ENCODE measurements at regions not wholly inside any gene's neighbourhood (a gene's known extent, or its start where the extent isn't known, plus 50 kb on each side); places are given as distances from the start of the nearest gene placed in this dataset.

DNA sequence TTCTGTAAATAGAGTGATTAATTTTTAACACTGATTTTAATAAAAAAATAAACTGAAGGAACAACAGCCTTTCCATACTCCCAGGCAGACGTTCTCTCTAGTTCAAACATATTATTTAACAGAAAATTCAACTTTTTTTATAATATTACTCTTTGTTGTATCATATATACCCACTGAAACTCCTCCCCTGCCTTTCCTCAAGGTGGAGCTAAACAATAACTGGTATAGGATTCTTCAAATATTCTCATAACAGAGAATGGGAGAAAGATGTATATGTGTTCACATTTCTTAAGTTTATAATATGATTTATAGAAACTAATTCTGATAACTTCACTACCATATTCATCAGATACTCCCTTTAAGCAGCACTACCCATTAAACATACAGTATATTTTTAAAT, 83.4 kb downstream of the CYLC2 start:
- no peak overlapping the region for H3K4me3 ChIP-seq (replicated peaks in 1 of 2; ENCODE audit: low read depth in 1 of 2, low read length in 2 of 2)
- H4K20me1 ChIP-seq (ENCODE audit: insufficient read depth): no peaks in the 10 kb centered on the region
- no peaks in the 10 kb centered on the region for H3K36me3 ChIP-seq (ENCODE audit: control insufficient read depth in 1 of 2, insufficient read depth in 2 of 2, low read length in 2 of 2)
- H3K27me3 ChIP-seq (ENCODE audit: insufficient read depth, low read length): no peaks in the 10 kb centered on the region
- H3K4me2 ChIP-seq (ENCODE audit: low read length): no peak overlapping the region
- peaks cover 8 to 17% of the 10 kb centered on the region in 2 experiments; a peak in 2 of 4 replicates for H3K9me3 ChIP-seq (ENCODE audit: control insufficient read depth in 1 of 2, insufficient read depth in 1 of 2, low read depth in 1 of 2, low read length in 2 of 2)
- ChIA-PET POLR2A (no interaction called here), CTCF (no interaction called here), RAD21 (ENCODE audit: low non-redundant PET in 1 of 2, low total read pairs in 2 of 2, uncharacterized antibody in 2 of 2, unreplicated experiment in 2 of 2) (no interaction called here)
- no peak for ATAC-seq
- no peak overlapping the region for H3K27ac ChIP-seq (ENCODE audit: low read depth, low read length)
- no peak overlapping the region for H3K9ac ChIP-seq (ENCODE audit: low read length)
- no peak for DNase-seq (ENCODE audit: low read depth, low spot score)
- no peaks in the 10 kb centered on the region for H3K4me1 ChIP-seq (ENCODE audit: control insufficient read depth in 1 of 2, insufficient read depth in 2 of 2, low read length in 2 of 2)
- H2AFZ ChIP-seq (ENCODE audit: low read depth, low read length, poor library complexity, severe bottlenecking): no peak overlapping the region
- intact Hi-C loops (cut with micrococcal nuclease): no loop called here
- TF ChIP-seq SRF (IDR thresholded peaks at IDR 0.05; ENCODE audit: low read depth) (no peak), ZNF274 (IDR thresholded peaks at IDR 0.05; ENCODE audit: low read depth, low read length) (no peak), POLR2A (IDR thresholded peaks at IDR 0.05; ENCODE audit: borderline replicate concordance, extremely low read depth, insufficient read depth, insufficient read length) (no peak), CEBPB (IDR thresholded peaks at IDR 0.05; ENCODE audit: low read depth) (no peak), ZFX (IDR thresholded peaks at IDR 0.05) (no peak), SIN3A (IDR thresholded peaks at IDR 0.05; ENCODE audit: low read depth) (no peak), YY1 (IDR thresholded peaks at IDR 0.05; ENCODE audit: extremely low read depth, insufficient replicate concordance, low read depth, low read length) (no peak), POLR2AphosphoS5 (IDR thresholded peaks at IDR 0.05; ENCODE audit: low read depth, low read length) (no peak), EZH2phosphoT487 (IDR thresholded peaks at IDR 0.05; ENCODE audit: borderline replicate concordance) (no peak), EGR1 (IDR thresholded peaks at IDR 0.05; ENCODE audit: low read depth) (no peak), EZH2 (IDR thresholded peaks at IDR 0.05) (no peak)
- TF ChIP-seq, protein P1, sequence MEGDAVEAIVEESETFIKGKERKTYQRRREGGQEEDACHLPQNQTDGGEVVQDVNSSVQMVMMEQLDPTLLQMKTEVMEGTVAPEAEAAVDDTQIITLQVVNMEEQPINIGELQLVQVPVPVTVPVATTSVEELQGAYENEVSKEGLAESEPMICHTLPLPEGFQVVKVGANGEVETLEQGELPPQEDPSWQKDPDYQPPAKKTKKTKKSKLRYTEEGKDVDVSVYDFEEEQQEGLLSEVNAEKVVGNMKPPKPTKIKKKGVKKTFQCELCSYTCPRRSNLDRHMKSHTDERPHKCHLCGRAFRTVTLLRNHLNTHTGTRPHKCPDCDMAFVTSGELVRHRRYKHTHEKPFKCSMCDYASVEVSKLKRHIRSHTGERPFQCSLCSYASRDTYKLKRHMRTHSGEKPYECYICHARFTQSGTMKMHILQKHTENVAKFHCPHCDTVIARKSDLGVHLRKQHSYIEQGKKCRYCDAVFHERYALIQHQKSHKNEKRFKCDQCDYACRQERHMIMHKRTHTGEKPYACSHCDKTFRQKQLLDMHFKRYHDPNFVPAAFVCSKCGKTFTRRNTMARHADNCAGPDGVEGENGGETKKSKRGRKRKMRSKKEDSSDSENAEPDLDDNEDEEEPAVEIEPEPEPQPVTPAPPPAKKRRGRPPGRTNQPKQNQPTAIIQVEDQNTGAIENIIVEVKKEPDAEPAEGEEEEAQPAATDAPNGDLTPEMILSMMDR (IDR thresholded peaks at IDR 0.05 in 2 of 3, conservative IDR thresholded peaks at IDR 0.05 in 1 of 3; ENCODE audit: borderline replicate concordance in 1 of 3, insufficient read depth in 1 of 3, low read depth in 2 of 3, low read length in 2 of 3): no peak
- TF ChIP-seq, protein P2, sequence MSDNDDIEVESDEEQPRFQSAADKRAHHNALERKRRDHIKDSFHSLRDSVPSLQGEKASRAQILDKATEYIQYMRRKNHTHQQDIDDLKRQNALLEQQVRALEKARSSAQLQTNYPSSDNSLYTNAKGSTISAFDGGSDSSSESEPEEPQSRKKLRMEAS (IDR thresholded peaks at IDR 0.05): no peak
- TF ChIP-seq, protein P3, sequence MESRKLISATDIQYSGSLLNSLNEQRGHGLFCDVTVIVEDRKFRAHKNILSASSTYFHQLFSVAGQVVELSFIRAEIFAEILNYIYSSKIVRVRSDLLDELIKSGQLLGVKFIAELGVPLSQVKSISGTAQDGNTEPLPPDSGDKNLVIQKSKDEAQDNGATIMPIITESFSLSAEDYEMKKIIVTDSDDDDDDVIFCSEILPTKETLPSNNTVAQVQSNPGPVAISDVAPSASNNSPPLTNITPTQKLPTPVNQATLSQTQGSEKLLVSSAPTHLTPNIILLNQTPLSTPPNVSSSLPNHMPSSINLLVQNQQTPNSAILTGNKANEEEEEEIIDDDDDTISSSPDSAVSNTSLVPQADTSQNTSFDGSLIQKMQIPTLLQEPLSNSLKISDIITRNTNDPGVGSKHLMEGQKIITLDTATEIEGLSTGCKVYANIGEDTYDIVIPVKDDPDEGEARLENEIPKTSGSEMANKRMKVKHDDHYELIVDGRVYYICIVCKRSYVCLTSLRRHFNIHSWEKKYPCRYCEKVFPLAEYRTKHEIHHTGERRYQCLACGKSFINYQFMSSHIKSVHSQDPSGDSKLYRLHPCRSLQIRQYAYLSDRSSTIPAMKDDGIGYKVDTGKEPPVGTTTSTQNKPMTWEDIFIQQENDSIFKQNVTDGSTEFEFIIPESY (IDR thresholded peaks at IDR 0.05; ENCODE audit: extremely low read depth, insufficient replicate concordance, low read length): no peak
- TF ChIP-seq, protein P4, sequence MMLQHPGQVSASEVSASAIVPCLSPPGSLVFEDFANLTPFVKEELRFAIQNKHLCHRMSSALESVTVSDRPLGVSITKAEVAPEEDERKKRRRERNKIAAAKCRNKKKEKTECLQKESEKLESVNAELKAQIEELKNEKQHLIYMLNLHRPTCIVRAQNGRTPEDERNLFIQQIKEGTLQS (IDR thresholded peaks at IDR 0.05): no peak
- TF ChIP-seq, protein P5, sequence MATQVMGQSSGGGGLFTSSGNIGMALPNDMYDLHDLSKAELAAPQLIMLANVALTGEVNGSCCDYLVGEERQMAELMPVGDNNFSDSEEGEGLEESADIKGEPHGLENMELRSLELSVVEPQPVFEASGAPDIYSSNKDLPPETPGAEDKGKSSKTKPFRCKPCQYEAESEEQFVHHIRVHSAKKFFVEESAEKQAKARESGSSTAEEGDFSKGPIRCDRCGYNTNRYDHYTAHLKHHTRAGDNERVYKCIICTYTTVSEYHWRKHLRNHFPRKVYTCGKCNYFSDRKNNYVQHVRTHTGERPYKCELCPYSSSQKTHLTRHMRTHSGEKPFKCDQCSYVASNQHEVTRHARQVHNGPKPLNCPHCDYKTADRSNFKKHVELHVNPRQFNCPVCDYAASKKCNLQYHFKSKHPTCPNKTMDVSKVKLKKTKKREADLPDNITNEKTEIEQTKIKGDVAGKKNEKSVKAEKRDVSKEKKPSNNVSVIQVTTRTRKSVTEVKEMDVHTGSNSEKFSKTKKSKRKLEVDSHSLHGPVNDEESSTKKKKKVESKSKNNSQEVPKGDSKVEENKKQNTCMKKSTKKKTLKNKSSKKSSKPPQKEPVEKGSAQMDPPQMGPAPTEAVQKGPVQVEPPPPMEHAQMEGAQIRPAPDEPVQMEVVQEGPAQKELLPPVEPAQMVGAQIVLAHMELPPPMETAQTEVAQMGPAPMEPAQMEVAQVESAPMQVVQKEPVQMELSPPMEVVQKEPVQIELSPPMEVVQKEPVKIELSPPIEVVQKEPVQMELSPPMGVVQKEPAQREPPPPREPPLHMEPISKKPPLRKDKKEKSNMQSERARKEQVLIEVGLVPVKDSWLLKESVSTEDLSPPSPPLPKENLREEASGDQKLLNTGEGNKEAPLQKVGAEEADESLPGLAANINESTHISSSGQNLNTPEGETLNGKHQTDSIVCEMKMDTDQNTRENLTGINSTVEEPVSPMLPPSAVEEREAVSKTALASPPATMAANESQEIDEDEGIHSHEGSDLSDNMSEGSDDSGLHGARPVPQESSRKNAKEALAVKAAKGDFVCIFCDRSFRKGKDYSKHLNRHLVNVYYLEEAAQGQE (IDR thresholded peaks at IDR 0.05; ENCODE audit: low read depth): no peak
- no TSS peak for BruUV-seq (replicated peaks)
- no peaks in the 10 kb centered on the region for H3K9me2 ChIP-seq (ENCODE audit: insufficient read depth)
- H3K79me2 ChIP-seq (ENCODE audit: insufficient read depth, low read length): no peaks in the 10 kb centered on the region
